22Rv1 (cell line): ENCODE measurements at regions not wholly inside any gene's neighbourhood (a gene's known extent, or its start where the extent isn't known, plus 50 kb on each side); places are given as distances from the start of the nearest gene placed in this dataset.

ENCODE experiments used
- H3K27ac ChIP-seq: fragments of 450-650 bp; 2 replicates; pipeline ENCODE4 v1.5.1; 2017
- CTCF ChIP-seq: fragments of 450-650 bp; IDR thresholded peaks from 2 replicates; pipeline ENCODE4 v1.5.1; 2017; ENCODE audit warnings: mild to moderate bottlenecking
- ZFX ChIP-seq: fragments of 450-650 bp; IDR thresholded peaks from 2 replicates; pipeline ENCODE4 v1.6.1; 2017; ENCODE audit warnings: antibody characterized with exemption, borderline replicate concordance

GRCh38 chr16:9527976-9528375 lies 436.5 kb downstream of the HAPSTR1 start:
- H3K27ac ChIP-seq = no peak overlapping the region
- TF ChIP-seq CTCF (no peak), ZFX (no peak)

- no peak overlapping the region for H3K27ac ChIP-seq
- no peak for TF ChIP-seq CTCF
- TF ChIP-seq ZFX = no peak
These were observed 437.2 kb downstream of the HAPSTR1 start for GRCh38 chr16:9528511-9529079.

GRCh38 chr16:9533042-9533441 lies 441.6 kb downstream of the HAPSTR1 start:
- H3K27ac ChIP-seq = no peak overlapping the region
- TF ChIP-seq CTCF = no peak
- TF ChIP-seq ZFX = no peak

- no peak for TF ChIP-seq ZFX
- TF ChIP-seq CTCF = no peak
These were observed 443.3 kb downstream of the HAPSTR1 start for GRCh38 chr16:9534759-9535158.

GRCh38 chr16:9536905-9537304 lies 445.5 kb downstream of the HAPSTR1 start:
- no peak for TF ChIP-seq ZFX
- no peak for TF ChIP-seq CTCF
- no peak overlapping the region for H3K27ac ChIP-seq

More at GRCh38 chr16:9534759-9535158, 443.3 kb downstream of the HAPSTR1 start:
- H3K27ac ChIP-seq = no peak overlapping the region

- H3K27ac ChIP-seq = no peak overlapping the region
- TF ChIP-seq ZFX (no peak), CTCF (no peak)
These were observed 447.9 kb downstream of the HAPSTR1 start for GRCh38 chr16:9539346-9539745.

- no peak overlapping the region for H3K27ac ChIP-seq
- TF ChIP-seq ZFX (no peak), CTCF (no peak)
These were observed 450.3 kb downstream of the HAPSTR1 start for GRCh38 chr16:9541723-9542122.
